Kidney (tissue), 13 donors: ENCODE measurements at regions not wholly inside any gene's neighbourhood (a gene's known extent, or its start where the extent isn't known, plus 50 kb on each side); places are given as distances from the start of the nearest gene placed in this dataset.

ENCODE experiments used
- DNase-seq, 5 donors: peaks; one replicate each; pipeline ENCODE4 v3.0.0-alpha.2; 2013 to 2020
- FAIRE-seq: peaks from 2 replicates; lab custom pipeline; 2012; peaks lifted over from hg19 to GRCh38; lab: Jason Lieb, UNC
- H3K27ac ChIP-seq, 2 donors: one replicate each; pipeline ENCODE4 v1.7.0; 2013; ENCODE audit warnings: low read depth in 2 of 2, low read length in 2 of 2, inconsistent platforms in 1 of 2
- H3K27me3 ChIP-seq: one replicate; pipeline ENCODE4 v1.7.1; 2013; ENCODE audit warnings: low read length, inconsistent platforms; ENCODE audit not compliant: control insufficient read depth, insufficient read depth
- H3K36me3 ChIP-seq, 3 donors: one replicate each; pipeline versions ENCODE4 v1.7.0 to v1.7.1; 2013; ENCODE audit warnings: low read length in 3 of 3, control low read depth in 1 of 3, inconsistent platforms in 1 of 3; ENCODE audit not compliant: insufficient read depth in 3 of 3, control insufficient read depth in 2 of 3
- H3K4me1 ChIP-seq, 3 donors: one replicate each; pipeline versions ENCODE4 v1.7.0 to v1.7.1; 2013; ENCODE audit warnings: low read length in 3 of 3, inconsistent platforms in 1 of 3, low read depth in 1 of 3; ENCODE audit not compliant: control insufficient read depth in 2 of 3, insufficient read depth in 2 of 3
- H3K4me3 ChIP-seq, 3 donors: one replicate each; pipeline versions ENCODE4 v1.7.0 to v1.8.1; 2013; ENCODE audit warnings: low read length in 3 of 3, control low read depth in 1 of 3, inconsistent platforms in 1 of 3
- H3K9ac ChIP-seq, 3 donors: one replicate each; pipeline versions ENCODE4 v1.7.0 to v1.7.1; 2013; ENCODE audit warnings: low read length in 3 of 3, control low read depth in 1 of 3, inconsistent platforms in 1 of 3
- H3K9me3 ChIP-seq, 3 donors: one replicate each; pipeline versions ENCODE4 v1.7.0 to v1.7.1; 2013; ENCODE audit warnings: low read length in 3 of 3, control low read depth in 1 of 3, inconsistent platforms in 1 of 3; ENCODE audit not compliant: control insufficient read depth in 2 of 3, insufficient read depth in 1 of 3
- CTCF ChIP-seq: IDR thresholded peaks from 3 replicates; pipeline ENCODE4 v1.5.1; 2012; ENCODE audit warnings: mild to moderate bottlenecking, moderate library complexity, borderline replicate concordance; ENCODE audit not compliant: insufficient read depth; ENCODE audit errors: extremely low read depth
- intact Hi-C: fragments of 100-400 bp; cut with DNase I; formaldehyde crosslinking; loops from one replicate; pipeline ENCODE4 v1.11.1; 2022
- donor health status: control.
- donor health status: control.
- donor health status: control.
- donor health status: control.
- donor health status: control.
- donor health status: DM: yes; HTN: yes; CAD: no.
- donor health status: Normal renal cell carcinoma (clear cell type).

GRCh38 chr2:120884472-120885290 is 149.0 kb downstream of the GLI2 start:
- TF ChIP-seq CTCF = no peak
- H3K9me3 ChIP-seq = no peaks in the 10 kb centered on the region
- intact Hi-C loops = no loop called here
- H3K27ac ChIP-seq = no peak overlapping the region
- H3K9ac ChIP-seq = no peak overlapping the region
- peaks cover 0 to 2% (median 0%) of the 10 kb centered on the region in 3 donors for H3K4me1 ChIP-seq
- FAIRE-seq (no peak), DNase-seq (peak in 4 of 5 donors; percentile 78 to 92 (median 88))
- H3K36me3 ChIP-seq = no peaks in the 10 kb centered on the region
- H3K27me3 ChIP-seq = no peaks in the 10 kb centered on the region
- no peak overlapping the region for H3K4me3 ChIP-seq

GRCh38 chr2:120885321-120885720 is 149.7 kb downstream of the GLI2 start:
- intact Hi-C loops = no loop called here
- FAIRE-seq (no peak), DNase-seq (no peak)
- TF ChIP-seq CTCF = no peak
- no peak overlapping the region for H3K9ac ChIP-seq
- H3K36me3 ChIP-seq = no peaks in the 10 kb centered on the region
- H3K27ac ChIP-seq = no peak overlapping the region
- H3K27me3 ChIP-seq = no peaks in the 10 kb centered on the region
- peaks cover 0 to 2% (median 0%) of the 10 kb centered on the region in 3 donors for H3K4me1 ChIP-seq
- no peaks in the 10 kb centered on the region for H3K9me3 ChIP-seq
- H3K4me3 ChIP-seq = no peak overlapping the region

- no peak overlapping the region for H3K27ac ChIP-seq
- no peaks in the 10 kb centered on the region for H3K9me3 ChIP-seq
- peaks cover 0 to 2% (median 0%) of the 10 kb centered on the region in 3 donors for H3K4me1 ChIP-seq
- intact Hi-C loops = no loop called here
- H3K36me3 ChIP-seq = no peaks in the 10 kb centered on the region
- TF ChIP-seq CTCF = no peak
- H3K4me3 ChIP-seq = no peak overlapping the region
- no peak overlapping the region for H3K9ac ChIP-seq
- no peaks in the 10 kb centered on the region for H3K27me3 ChIP-seq
- no peak for DNase-seq
- FAIRE-seq = no peak
Observed at GRCh38 chr2:120885749-120886148, 150.1 kb downstream of the GLI2 start.
